LNCaP clone FGC (cell line): ENCODE measurements at regions not wholly inside any gene's neighbourhood (a gene's known extent, or its start where the extent isn't known, plus 50 kb on each side); places are given as distances from the start of the nearest gene placed in this dataset.

Experiments used
- DNase-seq: peaks from one replicate; pipeline ENCODE4 v3.0.0-alpha.2; 2011; ENCODE audit warnings: low read depth
- H3K4me3 ChIP-seq: 2 replicates; pipeline ENCODE4 v1.5.1; 2011; ENCODE audit warnings: mild to moderate bottlenecking, low read depth, low read length, control low read depth
- TF ChIP-seq, protein P1 (sequence below): IDR thresholded peaks from 2 replicates; pipeline ENCODE4 v1.5.1; 2012; ENCODE audit warnings: mild to moderate bottlenecking; ENCODE audit not compliant: control insufficient read depth, insufficient read depth; ENCODE audit errors: extremely low read depth

DNA sequence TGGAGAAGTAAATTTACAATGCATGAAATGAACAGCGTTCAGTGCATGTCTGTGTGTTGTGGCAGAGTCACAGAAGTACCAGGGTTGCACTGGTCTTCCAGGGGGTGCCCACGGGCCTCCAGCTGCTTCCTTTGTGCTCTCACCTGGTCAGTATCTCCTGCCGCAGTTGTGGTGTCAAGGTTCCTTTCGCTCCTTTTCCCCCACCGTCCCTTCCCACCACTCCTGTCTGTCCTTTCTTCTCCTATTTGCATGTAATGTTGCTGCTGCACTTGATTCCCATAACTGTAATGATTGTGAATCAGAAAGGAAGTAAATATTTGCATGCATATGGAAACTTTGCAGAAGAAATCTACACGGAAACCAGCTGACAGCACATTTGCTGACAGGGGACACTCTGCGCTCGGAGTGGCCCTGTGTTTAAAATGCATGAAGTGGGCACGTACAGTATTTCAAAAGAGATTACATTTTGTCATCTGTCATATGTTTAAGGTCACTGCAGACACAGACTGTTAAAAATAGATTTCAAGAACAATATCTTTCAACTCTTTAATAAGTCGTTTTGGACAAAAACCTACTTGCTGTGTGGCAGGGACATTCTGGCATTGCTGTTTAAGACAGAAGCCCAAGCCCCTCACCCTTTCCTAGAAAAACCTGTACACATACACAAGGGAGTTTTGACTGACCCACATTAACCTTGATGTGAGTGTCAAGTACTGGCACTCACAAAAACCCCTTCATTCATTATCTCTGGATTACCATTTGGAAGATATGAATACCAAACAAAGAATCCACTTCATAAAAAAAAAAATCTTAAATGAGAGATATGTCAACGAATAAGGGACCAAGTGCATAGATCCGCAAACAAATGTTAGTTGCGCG, 336.7 kb upstream of the KLF6 start:
- TF ChIP-seq, protein P1, sequence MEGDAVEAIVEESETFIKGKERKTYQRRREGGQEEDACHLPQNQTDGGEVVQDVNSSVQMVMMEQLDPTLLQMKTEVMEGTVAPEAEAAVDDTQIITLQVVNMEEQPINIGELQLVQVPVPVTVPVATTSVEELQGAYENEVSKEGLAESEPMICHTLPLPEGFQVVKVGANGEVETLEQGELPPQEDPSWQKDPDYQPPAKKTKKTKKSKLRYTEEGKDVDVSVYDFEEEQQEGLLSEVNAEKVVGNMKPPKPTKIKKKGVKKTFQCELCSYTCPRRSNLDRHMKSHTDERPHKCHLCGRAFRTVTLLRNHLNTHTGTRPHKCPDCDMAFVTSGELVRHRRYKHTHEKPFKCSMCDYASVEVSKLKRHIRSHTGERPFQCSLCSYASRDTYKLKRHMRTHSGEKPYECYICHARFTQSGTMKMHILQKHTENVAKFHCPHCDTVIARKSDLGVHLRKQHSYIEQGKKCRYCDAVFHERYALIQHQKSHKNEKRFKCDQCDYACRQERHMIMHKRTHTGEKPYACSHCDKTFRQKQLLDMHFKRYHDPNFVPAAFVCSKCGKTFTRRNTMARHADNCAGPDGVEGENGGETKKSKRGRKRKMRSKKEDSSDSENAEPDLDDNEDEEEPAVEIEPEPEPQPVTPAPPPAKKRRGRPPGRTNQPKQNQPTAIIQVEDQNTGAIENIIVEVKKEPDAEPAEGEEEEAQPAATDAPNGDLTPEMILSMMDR = no peak
- H3K4me3 ChIP-seq = no peak overlapping the region
- no peak for DNase-seq

GRCh38 chr10:4120096-4120853, 335.3 kb upstream of the KLF6 start:
- DNase-seq = no peak
- no peak overlapping the region for H3K4me3 ChIP-seq
- TF ChIP-seq, protein P1 = no peak

- no peak overlapping the region for H3K4me3 ChIP-seq
- DNase-seq = no peak
- TF ChIP-seq, protein P1 = no peak
These were observed 334.1 kb upstream of the KLF6 start for GRCh38 chr10:4119107-4119506.

- H3K4me3 ChIP-seq = no peak overlapping the region
- no peak for DNase-seq
- TF ChIP-seq, protein P1 = no peak
These were observed 332.6 kb upstream of the KLF6 start for GRCh38 chr10:4117604-4118003.

GRCh38 chr10:4111643-4112042, 326.6 kb upstream of the KLF6 start:
- no peak overlapping the region for H3K4me3 ChIP-seq
- TF ChIP-seq, protein P1 = no peak

GRCh38 chr10:4109469-4109868, 324.5 kb upstream of the KLF6 start:
- TF ChIP-seq, protein P1 = no peak
- no peak overlapping the region for H3K4me3 ChIP-seq
- no peak for DNase-seq

More at GRCh38 chr10:4111643-4112042, 326.6 kb upstream of the KLF6 start:
- no peak for DNase-seq
